Epidermal melanocyte (primary cell): ENCODE measurements at regions not wholly inside any gene's neighbourhood (a gene's known extent, or its start where the extent isn't known, plus 50 kb on each side); places are given as distances from the start of the nearest gene placed in this dataset.

Source experiments
- DNase-seq: peaks from one replicate; pipeline ENCODE4 v3.0.0; 2011; ENCODE audit warnings: low spot score; ENCODE audit not compliant: insufficient read length

- DNase-seq = no peak
Measured at GRCh38 chr1:218135371-218135770, 149.7 kb upstream of the RRP15 start.

GRCh38 chr1:218139761-218140160 lies 145.3 kb upstream of the RRP15 start:
- DNase-seq = no peak

GRCh38 chr1:218156595-218156994 lies 128.5 kb upstream of the RRP15 start:
- no peak for DNase-seq

GRCh38 chr1:218163371-218163770 lies 121.7 kb upstream of the RRP15 start:
- no peak for DNase-seq

- DNase-seq = no peak
Measured at GRCh38 chr1:218164111-218164929, 120.8 kb upstream of the RRP15 start.

GRCh38 chr1:218164930-218165700 lies 120.0 kb upstream of the RRP15 start:
- no peak for DNase-seq

GRCh38 chr1:218165701-218166114 lies 119.4 kb upstream of the RRP15 start:
- DNase-seq = no peak

- DNase-seq = no peak
Measured at GRCh38 chr1:218166268-218166945, 118.7 kb upstream of the RRP15 start.

GRCh38 chr1:218171302-218171893 lies 113.7 kb upstream of the RRP15 start:
- no peak for DNase-seq

GRCh38 chr1:218182455-218182854 lies 102.6 kb upstream of the RRP15 start:
- no peak for DNase-seq

- no peak for DNase-seq
Measured at GRCh38 chr1:218200979-218201378, 84.1 kb upstream of the RRP15 start.

GRCh38 chr1:218201601-218202000 lies 83.5 kb upstream of the RRP15 start:
- DNase-seq = no peak

GRCh38 chr1:218205721-218206120 lies 79.4 kb upstream of the RRP15 start:
- DNase-seq = no peak

GRCh38 chr1:218207194-218207593 lies 77.9 kb upstream of the RRP15 start:
- no peak for DNase-seq

- DNase-seq = no peak
Measured at GRCh38 chr1:218209351-218209861, 75.7 kb upstream of the RRP15 start.

- no peak for DNase-seq
Measured at GRCh38 chr1:218211241-218211640, 73.9 kb upstream of the RRP15 start.

- no peak for DNase-seq
Measured at GRCh38 chr1:218217040-218217439, 68.1 kb upstream of the RRP15 start.

- no peak for DNase-seq
Measured at GRCh38 chr1:218219460-218219859, 65.6 kb upstream of the RRP15 start.

GRCh38 chr1:218224101-218224500 lies 61.0 kb upstream of the RRP15 start:
- DNase-seq = no peak

- DNase-seq = no peak
Measured at GRCh38 chr1:218226005-218226404, 59.1 kb upstream of the RRP15 start.
